HCT116 (cell line): ENCODE measurements at regions not wholly inside any gene's neighbourhood (a gene's known extent, or its start where the extent isn't known, plus 50 kb on each side); places are given as distances from the start of the nearest gene placed in this dataset.

Source experiments
- ATAC-seq: fragments of 200-7000 bp; cut with Tn5 transposase; 2 replicates; pipeline ENCODE4 v1.9.1; 2020; ENCODE audit warnings: mild to moderate bottlenecking, moderate library complexity
- BruUV-seq: library from RNA; stranded (reverse); fragments of 400-500 nt; replicated peaks from 2 replicates; lab custom pipeline; 2021; lab: Mats Ljungman, UMichigan
- CTCF ChIA-PET: fragments of 300-600 bp; sonication (Branson Sonifier 250); formaldehyde crosslinking; loops from one replicate; lab custom pipeline; 2021; ENCODE audit warnings: antibody characterized with exemption; lab: Charles Lee
- POLR2A ChIA-PET: fragments of 300-600, 350-600 bp; sonication (Branson Sonifier 250); formaldehyde crosslinking; loops from one replicate; lab custom pipeline; 2021; ENCODE audit warnings: antibody characterized with exemption; lab: Charles Lee
- RAD21 ChIA-PET, 2 experiments: fragments of 300-600 bp; sonication (Branson Sonifier 250); formaldehyde crosslinking; loops; one replicate each; lab custom pipeline; 2023; ENCODE audit warnings: low total read pairs in 2 of 2; ENCODE audit not compliant: uncharacterized antibody in 2 of 2, unreplicated experiment in 2 of 2, low non-redundant PET in 1 of 2; lab: Charles Lee
- DNase-seq: peaks from one replicate; pipeline ENCODE4 v3.0.0-alpha.2; 2010; ENCODE audit warnings: low read depth, low spot score
- H2AFZ ChIP-seq: fragments of 200-600 bp; shearing (Covaris generic), sonication (generic); 2 replicates; pipeline ENCODE4 v1.6.1; 2017; ENCODE audit warnings: low read depth, mixed run types, mixed read lengths, antibody characterized with exemption, low read length; ENCODE audit not compliant: poor library complexity, severe bottlenecking
- H3K27ac ChIP-seq: 2 replicates; pipeline ENCODE4 v1.5.1; 2012; ENCODE audit warnings: low read depth, low read length
- H3K27me3 ChIP-seq: fragments of 200-600 bp; sonication (generic); 2 replicates; pipeline ENCODE4 v1.6.1; 2016; ENCODE audit warnings: mixed run types, low read length, mixed read lengths; ENCODE audit not compliant: insufficient read depth
- H3K36me3 ChIP-seq, 2 experiments: fragments of 200-500 bp in 1 of 2; fragments of 200-600 bp in 1 of 2; sonication (Bioruptor generic) in 1 of 2; sonication (generic) in 1 of 2; 2 replicates each; pipeline versions ENCODE4 v1.5.1 to v1.6.1; 2014 to 2016; ENCODE audit warnings: low read length in 2 of 2, inconsistent platforms in 1 of 2, mixed read lengths in 1 of 2, mixed run types in 1 of 2; ENCODE audit not compliant: insufficient read depth in 2 of 2, control insufficient read depth in 1 of 2
- H3K4me1 ChIP-seq, 2 experiments: fragments of 200-600 bp in 1 of 2; sonication (generic) in 1 of 2; 2 replicates each; pipeline versions ENCODE4 v1.5.1 to v1.6.1; 2012 to 2017; ENCODE audit warnings: low read length in 2 of 2, inconsistent platforms in 1 of 2, mild to moderate bottlenecking in 1 of 2, mixed read lengths in 1 of 2, mixed run types in 1 of 2, moderate library complexity in 1 of 2; ENCODE audit not compliant: insufficient read depth in 2 of 2, control insufficient read depth in 1 of 2
- H3K4me2 ChIP-seq: fragments of 200-600 bp; sonication (generic); 2 replicates; pipeline ENCODE4 v1.6.1; 2017; ENCODE audit warnings: mixed run types, low read length, mixed read lengths
- H3K4me3 ChIP-seq, 2 experiments: fragments of 200-600 bp in 1 of 2; sonication (generic) in 1 of 2; replicated peaks in 1 of 2; 2 replicates each; pipeline ENCODE4 v1.5.1; 2011 to 2016; ENCODE audit warnings: low read length in 2 of 2, control low read depth in 1 of 2, low read depth in 1 of 2, mild to moderate bottlenecking in 1 of 2, mixed read lengths in 1 of 2, mixed run types in 1 of 2
- H3K79me2 ChIP-seq: fragments of 200-600 bp; sonication (generic); 2 replicates; pipeline ENCODE4 v1.6.1; 2017; ENCODE audit warnings: mild to moderate bottlenecking, mixed run types, low read length, moderate library complexity, mixed read lengths; ENCODE audit not compliant: insufficient read depth
- H3K9ac ChIP-seq: fragments of 200-600 bp; sonication (generic); 2 replicates; pipeline ENCODE4 v1.6.1; 2016; ENCODE audit warnings: low read length, mixed read lengths
- H3K9me2 ChIP-seq: fragments of 200-600 bp; sonication (generic), shearing (Covaris generic); 2 replicates; pipeline ENCODE4 v1.6.1; 2017; ENCODE audit warnings: mixed run types, mild to moderate bottlenecking, moderate library complexity; ENCODE audit not compliant: insufficient read depth
- H3K9me3 ChIP-seq, 2 experiments: fragments of 200-500 bp in 1 of 2; fragments of 200-600 bp in 1 of 2; sonication (Bioruptor generic) in 1 of 2; sonication (generic) in 1 of 2; 2 replicates each; pipeline ENCODE4 v1.6.1; 2014 to 2017; ENCODE audit warnings: low read length in 2 of 2, mixed read lengths in 2 of 2, inconsistent platforms in 1 of 2, low read depth in 1 of 2, mild to moderate bottlenecking in 1 of 2, mixed run types in 1 of 2, moderate library complexity in 1 of 2; ENCODE audit not compliant: control insufficient read depth in 1 of 2, insufficient read depth in 1 of 2
- H4K20me1 ChIP-seq: fragments of 200-600 bp; sonication (generic), shearing (Covaris generic); 2 replicates; pipeline ENCODE4 v1.6.1; 2017; ENCODE audit warnings: mixed run types, mild to moderate bottlenecking, moderate library complexity; ENCODE audit not compliant: insufficient read depth
- CBX3 ChIP-seq: IDR thresholded peaks from 2 replicates; pipeline ENCODE4 v1.6.1; 2012; ENCODE audit warnings: low read depth
- CEBPB ChIP-seq: IDR thresholded peaks from 2 replicates; pipeline ENCODE4 v1.6.1; 2012; ENCODE audit warnings: low read depth
- ELF1 ChIP-seq: IDR thresholded peaks from 2 replicates; pipeline ENCODE4 v1.6.1; 2012; ENCODE audit warnings: low read depth, borderline replicate concordance
- EZH2 ChIP-seq: fragments of 200-600 bp; sonication (generic); IDR thresholded peaks from 2 replicates; pipeline ENCODE4 v1.6.1; 2017; ENCODE audit warnings: antibody characterized with exemption, mixed run types
- EZH2phosphoT487 ChIP-seq: fragments of 200-600 bp; IDR thresholded peaks from 2 replicates; pipeline ENCODE4 v1.6.1; 2018; ENCODE audit warnings: antibody characterized with exemption, borderline replicate concordance
- FOSL1 ChIP-seq: IDR thresholded peaks from 2 replicates; pipeline ENCODE4 v1.6.1; 2012; ENCODE audit warnings: low read depth
- JUND ChIP-seq: IDR thresholded peaks from 2 replicates; pipeline ENCODE4 v1.6.1; 2012
- POLR2A ChIP-seq: IDR thresholded peaks from 2 replicates; pipeline ENCODE4 v1.7.0; 2011; ENCODE audit warnings: borderline replicate concordance; ENCODE audit not compliant: insufficient read depth, insufficient read length; ENCODE audit errors: extremely low read depth
- POLR2AphosphoS5 ChIP-seq: IDR thresholded peaks from 2 replicates; pipeline ENCODE4 v1.6.1; 2011; ENCODE audit warnings: mild to moderate bottlenecking, low read depth, low read length, moderate library complexity
- RAD21 ChIP-seq: IDR thresholded peaks from 2 replicates; pipeline ENCODE4 v1.6.1; 2012; ENCODE audit warnings: low read depth, mild to moderate bottlenecking
- SIN3A ChIP-seq: IDR thresholded peaks from 2 replicates; pipeline ENCODE4 v1.6.1; 2012; ENCODE audit warnings: low read depth
- SRF ChIP-seq: IDR thresholded peaks from 2 replicates; pipeline ENCODE4 v1.6.1; 2012; ENCODE audit warnings: low read depth
- ZFX ChIP-seq: fragments of 450-650 bp; IDR thresholded peaks from 2 replicates; pipeline ENCODE4 v1.6.1; 2017
- intact Hi-C: fragments of 100-400 bp; cut with micrococcal nuclease; formaldehyde crosslinking; loops from 2 replicates; pipeline ENCODE4 v1.10.0; 2022
- TF ChIP-seq, protein P1 (sequence below): IDR thresholded peaks from 2 replicates; pipeline ENCODE4 v1.6.1; 2012
- TF ChIP-seq, protein P2 (sequence below), 3 experiments: fragments of 200-600 bp in 1 of 3; sonication (generic) in 1 of 3; IDR thresholded peaks in 2 of 3; conservative IDR thresholded peaks in 1 of 3; 2 replicates each; pipeline ENCODE4 v1.5.1; 2012 to 2017; ENCODE audit warnings: low read depth in 2 of 3, low read length in 2 of 3, antibody characterized with exemption in 1 of 3, borderline replicate concordance in 1 of 3, control low read depth in 1 of 3, mild to moderate bottlenecking in 1 of 3, mixed read lengths in 1 of 3, mixed run types in 1 of 3, moderate library complexity in 1 of 3; ENCODE audit not compliant: insufficient read depth in 1 of 3
- TF ChIP-seq, protein P3 (sequence below): IDR thresholded peaks from 2 replicates; pipeline ENCODE4 v1.6.1; 2012; ENCODE audit warnings: low read depth

DNA sequence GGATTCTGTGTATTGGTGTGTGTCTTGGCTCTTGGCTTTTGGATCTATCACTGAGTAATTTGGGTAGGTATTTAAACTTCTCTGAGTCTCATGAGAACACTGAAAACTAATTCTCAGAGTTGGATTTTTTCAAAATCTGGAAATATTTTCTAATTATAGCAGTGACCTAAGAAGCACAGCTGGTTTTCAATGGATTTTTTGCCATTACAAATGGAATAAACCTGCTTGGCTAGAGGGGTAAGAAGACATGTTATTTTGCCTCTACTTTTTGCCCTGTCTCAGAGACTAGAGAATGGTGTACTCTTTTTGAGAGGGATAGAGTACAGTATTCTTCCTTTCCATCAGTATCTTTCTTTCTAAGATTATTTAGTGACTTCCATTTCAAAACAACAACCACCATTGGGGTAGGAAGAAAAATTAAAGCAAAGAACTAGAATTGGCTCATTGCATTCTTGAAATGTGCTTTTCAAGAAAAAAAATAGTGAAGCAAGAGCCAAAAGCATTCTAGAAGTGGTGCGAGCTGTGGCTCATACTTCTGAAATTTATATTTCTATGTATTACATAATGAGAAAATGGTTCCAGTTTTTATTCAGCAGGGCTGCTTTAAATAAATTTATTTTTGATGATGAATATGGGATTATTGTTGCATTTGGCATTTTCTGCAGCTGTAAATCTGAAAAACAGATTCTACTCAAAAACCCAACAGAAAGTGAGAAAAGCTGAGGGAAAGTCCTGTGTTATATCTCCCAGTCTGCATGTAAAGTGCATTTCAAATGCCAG, 850.2 kb upstream of the SLIT2 start:
- H3K27me3 ChIP-seq = no peaks in the 10 kb centered on the region
- ChIA-PET POLR2A (no interaction called here), RAD21 (no interaction called here), CTCF (no interaction called here)
- no peak overlapping the region for H3K4me3 ChIP-seq
- no peaks in the 10 kb centered on the region for H3K79me2 ChIP-seq
- no peaks in the 10 kb centered on the region for H3K4me1 ChIP-seq
- no peaks in the 10 kb centered on the region for H3K9me2 ChIP-seq
- H3K4me2 ChIP-seq = no peak overlapping the region
- no peaks in the 10 kb centered on the region for H3K36me3 ChIP-seq
- BruUV-seq = no TSS peak
- no peak for ATAC-seq
- no peak overlapping the region for H3K9ac ChIP-seq
- no peak for DNase-seq
- no peak overlapping the region for H3K27ac ChIP-seq
- no peaks in the 10 kb centered on the region for H4K20me1 ChIP-seq
- H2AFZ ChIP-seq = no peak overlapping the region
- intact Hi-C loops = no loop called here
- no peaks in the 10 kb centered on the region for H3K9me3 ChIP-seq
- no peak for TF ChIP-seq RAD21
- no peak for TF ChIP-seq EZH2phosphoT487
- TF ChIP-seq CEBPB = no peak
- TF ChIP-seq, protein P1, sequence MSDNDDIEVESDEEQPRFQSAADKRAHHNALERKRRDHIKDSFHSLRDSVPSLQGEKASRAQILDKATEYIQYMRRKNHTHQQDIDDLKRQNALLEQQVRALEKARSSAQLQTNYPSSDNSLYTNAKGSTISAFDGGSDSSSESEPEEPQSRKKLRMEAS = no peak
- no peak for TF ChIP-seq EZH2
- no peak for TF ChIP-seq ELF1
- TF ChIP-seq SRF = no peak
- no peak for TF ChIP-seq FOSL1
- TF ChIP-seq, protein P2, sequence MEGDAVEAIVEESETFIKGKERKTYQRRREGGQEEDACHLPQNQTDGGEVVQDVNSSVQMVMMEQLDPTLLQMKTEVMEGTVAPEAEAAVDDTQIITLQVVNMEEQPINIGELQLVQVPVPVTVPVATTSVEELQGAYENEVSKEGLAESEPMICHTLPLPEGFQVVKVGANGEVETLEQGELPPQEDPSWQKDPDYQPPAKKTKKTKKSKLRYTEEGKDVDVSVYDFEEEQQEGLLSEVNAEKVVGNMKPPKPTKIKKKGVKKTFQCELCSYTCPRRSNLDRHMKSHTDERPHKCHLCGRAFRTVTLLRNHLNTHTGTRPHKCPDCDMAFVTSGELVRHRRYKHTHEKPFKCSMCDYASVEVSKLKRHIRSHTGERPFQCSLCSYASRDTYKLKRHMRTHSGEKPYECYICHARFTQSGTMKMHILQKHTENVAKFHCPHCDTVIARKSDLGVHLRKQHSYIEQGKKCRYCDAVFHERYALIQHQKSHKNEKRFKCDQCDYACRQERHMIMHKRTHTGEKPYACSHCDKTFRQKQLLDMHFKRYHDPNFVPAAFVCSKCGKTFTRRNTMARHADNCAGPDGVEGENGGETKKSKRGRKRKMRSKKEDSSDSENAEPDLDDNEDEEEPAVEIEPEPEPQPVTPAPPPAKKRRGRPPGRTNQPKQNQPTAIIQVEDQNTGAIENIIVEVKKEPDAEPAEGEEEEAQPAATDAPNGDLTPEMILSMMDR (IDR thresholded peaks at IDR 0.05 in 2 of 3, conservative IDR thresholded peaks at IDR 0.05 in 1 of 3; ENCODE audit: borderline replicate concordance in 1 of 3, insufficient read depth in 1 of 3, low read depth in 2 of 3, low read length in 2 of 3) = no peak
- TF ChIP-seq, protein P3, sequence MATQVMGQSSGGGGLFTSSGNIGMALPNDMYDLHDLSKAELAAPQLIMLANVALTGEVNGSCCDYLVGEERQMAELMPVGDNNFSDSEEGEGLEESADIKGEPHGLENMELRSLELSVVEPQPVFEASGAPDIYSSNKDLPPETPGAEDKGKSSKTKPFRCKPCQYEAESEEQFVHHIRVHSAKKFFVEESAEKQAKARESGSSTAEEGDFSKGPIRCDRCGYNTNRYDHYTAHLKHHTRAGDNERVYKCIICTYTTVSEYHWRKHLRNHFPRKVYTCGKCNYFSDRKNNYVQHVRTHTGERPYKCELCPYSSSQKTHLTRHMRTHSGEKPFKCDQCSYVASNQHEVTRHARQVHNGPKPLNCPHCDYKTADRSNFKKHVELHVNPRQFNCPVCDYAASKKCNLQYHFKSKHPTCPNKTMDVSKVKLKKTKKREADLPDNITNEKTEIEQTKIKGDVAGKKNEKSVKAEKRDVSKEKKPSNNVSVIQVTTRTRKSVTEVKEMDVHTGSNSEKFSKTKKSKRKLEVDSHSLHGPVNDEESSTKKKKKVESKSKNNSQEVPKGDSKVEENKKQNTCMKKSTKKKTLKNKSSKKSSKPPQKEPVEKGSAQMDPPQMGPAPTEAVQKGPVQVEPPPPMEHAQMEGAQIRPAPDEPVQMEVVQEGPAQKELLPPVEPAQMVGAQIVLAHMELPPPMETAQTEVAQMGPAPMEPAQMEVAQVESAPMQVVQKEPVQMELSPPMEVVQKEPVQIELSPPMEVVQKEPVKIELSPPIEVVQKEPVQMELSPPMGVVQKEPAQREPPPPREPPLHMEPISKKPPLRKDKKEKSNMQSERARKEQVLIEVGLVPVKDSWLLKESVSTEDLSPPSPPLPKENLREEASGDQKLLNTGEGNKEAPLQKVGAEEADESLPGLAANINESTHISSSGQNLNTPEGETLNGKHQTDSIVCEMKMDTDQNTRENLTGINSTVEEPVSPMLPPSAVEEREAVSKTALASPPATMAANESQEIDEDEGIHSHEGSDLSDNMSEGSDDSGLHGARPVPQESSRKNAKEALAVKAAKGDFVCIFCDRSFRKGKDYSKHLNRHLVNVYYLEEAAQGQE = no peak
- no peak for TF ChIP-seq POLR2AphosphoS5
- TF ChIP-seq ZFX = no peak
- no peak for TF ChIP-seq POLR2A
- no peak for TF ChIP-seq JUND
- no peak for TF ChIP-seq CBX3
- no peak for TF ChIP-seq SIN3A
